Activated T-helper 1 cell treated with Interleukin-2 at 50 U/mL for 16 hours (primary cell): ENCODE measurements at regions not wholly inside any gene's neighbourhood (a gene's known extent, or its start where the extent isn't known, plus 50 kb on each side); places are given as distances from the start of the nearest gene placed in this dataset.

ENCODE experiments used
- DNase-seq: peaks from one replicate; pipeline ENCODE4 v3.0.0-alpha.2; 2020; ENCODE audit warnings: low read depth

- no peak for DNase-seq
These were observed 555.1 kb upstream of the FRG1 start for GRCh38 chr4:189385579-189385978.

DNA sequence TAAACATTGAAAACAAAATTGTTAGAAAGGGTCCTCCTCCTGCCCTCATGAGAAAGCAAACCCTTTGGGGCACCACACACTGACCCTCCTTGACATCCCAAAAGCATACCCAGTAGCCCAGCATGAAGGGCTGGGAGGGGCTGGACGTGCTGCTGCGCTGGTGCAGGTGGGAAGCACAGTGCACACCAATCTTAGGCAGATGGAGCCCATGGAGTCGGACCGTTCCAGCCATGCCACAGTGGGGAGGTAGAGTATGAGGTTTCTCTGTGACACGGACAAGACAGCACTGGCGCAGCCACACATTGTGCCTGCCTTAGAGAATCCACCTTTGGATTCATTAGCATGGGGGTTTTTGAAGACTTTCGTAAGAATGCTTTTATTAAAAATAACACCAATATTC, 544.2 kb upstream of the FRG1 start:
- DNase-seq, result no peak

DNA sequence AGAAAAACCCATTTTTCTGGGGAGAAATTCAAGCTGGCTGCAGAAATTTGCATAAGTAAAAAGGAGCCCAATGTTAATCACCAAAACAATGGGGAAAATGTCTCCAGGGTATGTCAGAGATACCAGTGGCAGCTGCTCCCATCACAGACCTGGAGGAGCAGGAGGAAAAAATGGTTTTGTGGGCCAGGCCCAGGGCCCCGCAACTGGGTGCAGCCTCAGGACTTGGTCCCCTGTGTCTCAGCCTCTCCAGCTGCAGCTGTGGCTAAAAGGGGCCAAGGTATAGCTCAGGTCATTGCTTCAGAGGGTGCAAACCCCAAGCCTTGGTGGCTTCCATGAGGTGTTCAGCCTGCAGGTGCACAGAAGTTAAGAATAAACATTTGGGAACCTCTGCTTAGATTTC, 536.4 kb upstream of the FRG1 start:
- no peak for DNase-seq

- DNase-seq, result no peak
These were observed 531.5 kb upstream of the FRG1 start for GRCh38 chr4:189409158-189409557.

DNA sequence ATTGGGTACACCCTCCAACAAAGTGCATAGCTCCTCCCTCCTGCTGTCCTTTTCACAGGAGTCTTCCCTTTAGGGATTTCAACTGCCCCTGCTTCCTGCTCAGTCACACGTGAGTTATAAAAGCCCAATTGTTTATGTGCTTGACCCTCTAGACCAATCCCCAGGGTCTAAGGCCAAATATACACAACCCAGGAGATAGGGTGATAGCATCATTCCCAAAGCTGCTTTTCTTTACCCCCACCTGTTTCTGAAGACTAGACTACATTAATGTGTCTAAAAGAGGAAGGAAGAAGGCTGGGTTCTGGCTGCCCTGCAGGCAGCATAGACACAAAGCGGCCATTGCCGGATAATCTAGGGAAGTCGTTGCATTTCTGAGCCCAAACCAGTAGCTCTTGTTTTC, 526.7 kb upstream of the FRG1 start:
- no peak for DNase-seq

DNA sequence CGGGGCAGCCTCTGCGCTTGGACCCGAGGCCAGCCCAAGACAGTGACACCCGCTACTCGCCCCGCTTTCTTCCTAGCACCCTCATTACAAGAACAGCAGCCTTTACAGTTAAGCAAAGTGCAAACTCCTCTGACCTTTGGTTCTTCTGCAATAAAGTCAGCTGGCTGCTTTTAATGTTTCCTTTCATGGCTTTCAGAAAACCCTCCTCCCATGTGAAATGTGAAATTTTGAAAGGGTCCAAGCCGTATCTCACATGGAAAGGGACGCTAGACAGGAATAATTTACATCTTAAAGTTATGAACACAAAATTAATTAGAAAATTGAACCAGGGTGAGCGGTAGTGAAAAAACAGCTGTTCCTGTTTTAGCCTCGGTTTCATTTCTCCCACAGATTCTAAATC, 520.1 kb upstream of the FRG1 start:
- DNase-seq, result no peak

DNA sequence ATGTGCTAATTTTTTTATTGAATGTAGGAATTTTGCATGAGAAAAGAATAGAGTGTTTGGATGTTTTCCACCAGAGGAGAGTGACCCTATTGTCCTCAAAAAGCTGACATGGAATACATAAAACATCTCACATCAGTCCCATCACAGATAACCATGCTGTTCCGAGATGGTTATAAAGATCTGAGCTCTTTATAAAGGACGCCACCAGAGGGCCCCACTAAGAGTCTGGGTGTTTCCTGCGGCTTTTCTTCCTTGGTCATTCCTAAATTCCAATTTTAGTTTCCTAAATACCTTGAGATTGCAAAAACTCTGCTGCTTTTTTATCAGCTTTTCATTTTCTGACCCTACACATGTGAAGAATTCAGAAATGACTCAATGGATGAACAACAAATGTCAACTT, 504.5 kb upstream of the FRG1 start:
- DNase-seq, result no peak

GRCh38 chr4:189440716-189441115, 500.0 kb upstream of the FRG1 start:
- DNase-seq, result no peak

- no peak for DNase-seq
These were observed 497.3 kb upstream of the FRG1 start for GRCh38 chr4:189443341-189443740.

DNA sequence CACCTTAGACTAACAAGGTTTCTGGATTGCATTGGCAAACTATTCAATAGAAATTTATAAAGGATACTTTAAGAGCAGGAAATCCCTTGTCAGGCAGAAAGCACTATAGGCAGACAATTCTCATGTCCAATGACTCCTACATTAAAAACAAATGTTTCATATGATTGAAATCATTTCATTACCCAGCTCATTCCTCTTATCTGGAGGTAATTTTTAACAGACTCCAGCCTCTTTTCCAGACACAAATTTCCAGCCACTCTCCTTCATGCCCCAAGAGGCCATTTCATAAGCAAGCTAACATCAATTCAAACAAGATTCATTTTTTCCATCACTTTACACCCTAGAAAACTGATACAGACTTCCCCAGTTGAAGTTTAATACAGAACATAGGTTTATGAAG, 495.1 kb upstream of the FRG1 start:
- DNase-seq, result no peak

- no peak for DNase-seq
These were observed 476.9 kb upstream of the FRG1 start for GRCh38 chr4:189463734-189464133.

GRCh38 chr4:189494407-189494806, 446.3 kb upstream of the FRG1 start:
- DNase-seq, result no peak

DNA sequence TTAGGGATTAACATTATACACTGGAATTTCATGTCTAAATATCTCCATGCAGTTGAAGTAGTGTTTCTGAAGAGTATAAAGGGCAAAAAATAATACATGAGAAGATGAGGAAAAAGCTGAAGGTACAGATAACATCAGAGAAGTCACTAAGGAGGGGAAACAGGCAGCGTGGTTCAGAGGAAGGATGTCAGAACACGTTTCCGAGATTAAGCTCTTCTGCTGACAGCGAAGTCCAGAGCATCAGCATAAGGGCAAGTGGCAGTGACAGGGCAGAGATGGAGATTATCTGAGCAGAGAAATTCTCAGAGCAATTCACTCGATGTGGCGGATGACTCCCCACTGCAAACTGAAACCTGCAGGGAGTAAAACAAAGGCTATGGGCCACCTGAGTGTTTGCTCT, 443.2 kb upstream of the FRG1 start:
- no peak for DNase-seq

- no peak for DNase-seq
These were observed 442.7 kb upstream of the FRG1 start for GRCh38 chr4:189497996-189498395.

DNA sequence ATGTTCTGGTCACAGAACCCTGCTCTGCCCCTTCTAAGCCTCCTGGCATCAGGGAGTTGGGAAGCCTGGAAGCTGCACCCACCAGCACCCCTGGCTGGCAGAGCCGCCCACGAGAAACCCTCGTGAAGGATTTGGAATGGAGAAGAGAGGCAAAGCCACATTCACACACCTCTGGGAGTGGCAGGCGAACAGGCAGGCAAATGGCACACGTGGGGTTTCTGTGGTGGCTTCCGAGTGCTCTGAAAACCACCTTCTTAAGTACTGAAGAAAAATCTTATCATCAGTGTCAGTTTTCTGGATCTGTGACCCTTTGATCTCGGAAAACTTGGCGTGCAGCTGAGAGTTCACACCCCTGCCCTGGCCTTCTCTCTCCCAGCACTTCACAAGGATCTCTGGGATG, 442.2 kb upstream of the FRG1 start:
- DNase-seq, result no peak

DNA sequence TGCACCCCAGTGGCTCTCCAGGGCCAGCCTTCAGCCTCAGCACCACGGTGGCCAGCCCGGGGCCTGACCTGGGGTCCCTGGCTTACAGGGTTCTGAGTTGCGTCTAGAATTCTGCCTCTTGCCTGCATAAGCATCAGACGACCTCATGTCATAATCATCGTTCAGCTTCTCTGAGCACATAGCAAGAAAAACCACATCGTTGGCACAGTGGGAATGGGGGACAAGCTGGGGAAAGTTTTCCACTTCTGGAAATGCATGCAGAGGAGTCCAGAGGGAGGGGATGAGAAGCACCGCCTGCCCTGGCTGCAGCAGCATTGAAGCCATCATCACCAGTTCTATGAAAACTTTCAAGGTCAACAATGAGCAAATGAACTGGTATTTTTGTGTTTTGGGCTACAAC, 441.0 kb upstream of the FRG1 start:
- DNase-seq, result no peak

- DNase-seq, result no peak
These were observed 439.7 kb upstream of the FRG1 start for GRCh38 chr4:189500970-189501369.

DNA sequence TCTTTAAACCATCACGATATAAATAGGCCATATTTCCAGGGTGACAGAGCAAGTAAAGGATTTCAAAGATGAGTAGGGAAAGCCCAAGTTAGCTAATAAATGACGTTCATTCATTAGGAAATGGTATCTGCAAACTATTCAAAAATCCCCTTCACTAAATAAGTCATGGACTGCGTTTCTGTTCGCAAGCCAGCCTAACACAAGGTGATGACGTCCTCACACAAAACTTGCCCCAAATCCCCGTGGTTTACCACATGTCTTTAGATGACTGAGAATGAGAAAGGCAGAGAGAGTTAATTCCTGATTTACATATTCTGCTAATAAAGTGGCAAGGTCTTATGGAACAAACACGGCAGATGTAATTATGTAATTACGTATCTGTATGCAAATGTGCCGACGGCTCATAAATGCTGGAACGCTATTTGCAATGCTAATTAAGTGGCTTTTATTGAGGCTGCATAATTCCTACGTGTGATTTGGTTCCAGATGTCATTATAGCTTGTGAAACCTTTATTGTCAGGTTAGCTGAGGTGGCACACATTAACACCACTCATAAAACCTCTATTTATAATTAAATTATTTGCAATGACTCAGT, 437.7 kb upstream of the FRG1 start:
- no peak for DNase-seq

- DNase-seq, result no peak
These were observed 436.5 kb upstream of the FRG1 start for GRCh38 chr4:189504220-189504619.

DNA sequence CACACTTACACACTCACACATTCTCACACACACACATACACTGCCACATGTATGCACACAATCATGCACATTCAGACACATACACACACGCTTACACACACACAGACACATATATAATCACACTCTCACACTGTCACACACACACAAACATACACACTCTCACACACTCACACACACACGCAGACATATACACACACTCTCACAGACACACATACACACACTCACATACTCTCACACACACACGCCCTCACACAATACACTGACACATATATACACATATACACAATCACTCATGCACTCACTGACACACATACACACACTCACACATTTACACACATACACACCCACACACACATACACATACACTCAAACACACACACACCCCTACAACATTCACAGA, 435.3 kb upstream of the FRG1 start:
- no peak for DNase-seq

DNA sequence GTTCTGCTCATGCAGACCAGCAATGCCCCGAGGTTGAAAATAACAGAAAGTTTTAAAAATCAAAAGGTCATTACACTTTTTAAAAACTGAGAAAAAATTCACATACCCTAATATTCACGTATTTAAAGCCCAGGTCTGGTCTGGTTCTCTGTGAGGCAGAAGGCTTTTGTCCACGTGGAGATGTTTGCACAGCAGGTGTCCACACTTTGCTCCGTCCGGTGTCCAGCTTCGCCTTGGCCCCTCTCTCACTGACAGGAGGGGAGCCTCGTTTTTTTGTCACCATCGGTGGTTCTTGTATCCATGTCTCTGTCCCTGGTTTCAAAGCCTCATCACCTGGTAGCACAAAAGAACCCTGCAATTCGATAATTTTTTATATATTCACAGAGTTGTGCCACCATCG, 434.6 kb upstream of the FRG1 start:
- no peak for DNase-seq

GRCh38 chr4:189507060-189507459, 433.6 kb upstream of the FRG1 start:
- DNase-seq, result no peak

DNA sequence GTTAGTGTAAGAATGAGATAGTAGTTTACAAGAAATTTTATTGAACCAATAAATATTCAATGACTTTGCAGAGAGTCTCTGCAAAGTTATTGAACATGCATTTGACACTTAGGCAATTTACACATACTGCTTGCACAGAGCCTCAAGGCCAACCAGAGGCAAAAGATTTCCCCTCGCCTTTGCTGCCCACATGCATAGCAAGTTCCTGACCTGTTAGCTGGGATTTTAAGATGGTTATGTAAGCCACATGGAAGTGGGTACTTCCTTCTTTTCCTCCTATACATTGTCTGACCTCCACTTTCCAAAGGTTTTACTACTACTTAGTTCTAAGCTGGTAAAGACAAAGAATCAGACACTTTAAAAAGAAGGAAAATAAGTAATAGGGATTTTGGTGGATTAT, 430.1 kb upstream of the FRG1 start:
- DNase-seq, result no peak

GRCh38 chr4:189511581-189511980, 429.1 kb upstream of the FRG1 start:
- no peak for DNase-seq

DNA sequence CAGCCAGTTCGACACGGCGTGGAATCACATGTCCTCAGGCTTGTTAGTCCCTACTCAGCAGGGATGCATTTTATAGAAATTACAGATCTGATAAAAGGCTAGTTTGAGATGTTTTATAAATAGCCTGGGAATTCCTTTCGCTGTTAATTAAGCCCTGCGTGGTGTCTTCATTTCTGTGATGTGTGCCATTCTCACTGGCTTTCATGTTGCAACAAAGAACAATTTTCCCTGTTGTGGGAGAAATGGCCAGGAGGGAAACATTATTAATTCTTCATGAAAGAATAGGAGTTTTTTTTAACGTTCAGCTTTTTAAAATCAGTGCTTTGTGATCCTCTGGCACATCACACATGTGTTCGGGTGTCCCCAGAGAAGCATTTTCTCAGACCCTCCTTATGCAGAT, 427.3 kb upstream of the FRG1 start:
- no peak for DNase-seq
